OCI-LY7 (cell line): ENCODE measurements at regions not wholly inside any gene's neighbourhood (a gene's known extent, or its start where the extent isn't known, plus 50 kb on each side); places are given as distances from the start of the nearest gene placed in this dataset.

Source experiments
- BruUV-seq: library from RNA; stranded (reverse); fragments of 400-500 nt; replicated peaks from 2 replicates; lab custom pipeline; 2021; lab: Mats Ljungman, UMichigan
- CTCF ChIA-PET: fragments of 300-600 bp; sonication (Branson Sonifier 250); formaldehyde crosslinking; loops from one replicate; lab custom pipeline; 2022; ENCODE audit warnings: antibody characterized with exemption; ENCODE audit not compliant: unreplicated experiment; lab: Charles Lee
- POLR2A ChIA-PET: fragments of 300-600 bp; sonication (Branson Sonifier 250); formaldehyde crosslinking; loops from one replicate; lab custom pipeline; 2022; ENCODE audit warnings: antibody characterized with exemption; lab: Charles Lee
- DNase-seq: peaks from one replicate; pipeline ENCODE4 v3.0.0-alpha.2; 2015; ENCODE audit warnings: low spot score
- H2AFZ ChIP-seq: fragments of 200-600 bp; sonication (generic), shearing (Covaris generic); 2 replicates; pipeline ENCODE4 v1.6.1; 2014; ENCODE audit warnings: mild to moderate bottlenecking, antibody characterized with exemption, low read length, moderate library complexity
- H3K27ac ChIP-seq: fragments of 200-600 bp; sonication (generic); 2 replicates; pipeline ENCODE4 v1.5.1; 2014; ENCODE audit warnings: mixed run types, low read depth, mild to moderate bottlenecking, moderate library complexity, low read length, inconsistent platforms; ENCODE audit not compliant: poor library complexity, severe bottlenecking
- H3K36me3 ChIP-seq: fragments of 200-600 bp; sonication (generic); 2 replicates; pipeline ENCODE4 v1.6.1; 2014; ENCODE audit warnings: mild to moderate bottlenecking, antibody characterized with exemption, low read length, moderate library complexity, mixed read lengths; ENCODE audit not compliant: insufficient read depth
- H3K4me1 ChIP-seq: fragments of 200-600 bp; sonication (generic); 2 replicates; pipeline ENCODE4 v1.5.1; 2014; ENCODE audit warnings: mild to moderate bottlenecking, low read length; ENCODE audit not compliant: insufficient read depth, poor library complexity, severe bottlenecking
- H3K4me2 ChIP-seq: fragments of 200-600 bp; sonication (generic); 2 replicates; pipeline ENCODE4 v1.6.1; 2014; ENCODE audit warnings: mild to moderate bottlenecking, low read length
- H3K4me3 ChIP-seq: fragments of 200-600 bp; sonication (generic); 2 replicates; pipeline ENCODE4 v1.5.1; 2014; ENCODE audit warnings: mild to moderate bottlenecking, low read depth, low read length; ENCODE audit not compliant: poor library complexity, severe bottlenecking
- H3K79me2 ChIP-seq: fragments of 200-600 bp; sonication (generic); 2 replicates; pipeline ENCODE4 v1.6.1; 2016; ENCODE audit warnings: low read depth, mild to moderate bottlenecking, low read length, moderate library complexity, mixed read lengths; ENCODE audit not compliant: insufficient read depth
- H3K9me2 ChIP-seq: fragments of 200-600 bp; sonication (generic); 2 replicates; pipeline ENCODE4 v1.6.1; 2016; ENCODE audit warnings: mild to moderate bottlenecking, low read length, mixed read lengths; ENCODE audit not compliant: insufficient read depth
- H3K9me3 ChIP-seq: fragments of 200-600 bp; sonication (generic); 2 replicates; pipeline ENCODE4 v1.6.1; 2014; ENCODE audit warnings: mild to moderate bottlenecking, mixed run types, low read length, mixed read lengths
- H4K20me1 ChIP-seq: fragments of 200-600 bp; sonication (generic); 2 replicates; pipeline ENCODE4 v1.6.1; 2014; ENCODE audit warnings: mild to moderate bottlenecking, antibody characterized with exemption, low read length, moderate library complexity, mixed read lengths; ENCODE audit not compliant: insufficient read depth
- EZH2phosphoT487 ChIP-seq: fragments of 200-600 bp; sonication (generic); IDR thresholded peaks from 2 replicates; pipeline ENCODE4 v1.6.1; 2018; ENCODE audit warnings: low read depth, borderline replicate concordance, mild to moderate bottlenecking, mixed run types, antibody characterized with exemption, low read length, moderate library complexity, mixed read lengths
- intact Hi-C: fragments of 100-400 bp; cut with micrococcal nuclease; formaldehyde crosslinking; loops from one replicate; pipeline ENCODE4 v1.10.0; 2022; ENCODE audit not compliant: unreplicated experiment
- TF ChIP-seq, protein P1 (sequence below): fragments of 200-600 bp; sonication (generic); conservative IDR thresholded peaks from 2 replicates; pipeline ENCODE4 v1.5.1; 2014; ENCODE audit warnings: mild to moderate bottlenecking, antibody characterized with exemption, low read length, moderate library complexity, mixed read lengths

DNA sequence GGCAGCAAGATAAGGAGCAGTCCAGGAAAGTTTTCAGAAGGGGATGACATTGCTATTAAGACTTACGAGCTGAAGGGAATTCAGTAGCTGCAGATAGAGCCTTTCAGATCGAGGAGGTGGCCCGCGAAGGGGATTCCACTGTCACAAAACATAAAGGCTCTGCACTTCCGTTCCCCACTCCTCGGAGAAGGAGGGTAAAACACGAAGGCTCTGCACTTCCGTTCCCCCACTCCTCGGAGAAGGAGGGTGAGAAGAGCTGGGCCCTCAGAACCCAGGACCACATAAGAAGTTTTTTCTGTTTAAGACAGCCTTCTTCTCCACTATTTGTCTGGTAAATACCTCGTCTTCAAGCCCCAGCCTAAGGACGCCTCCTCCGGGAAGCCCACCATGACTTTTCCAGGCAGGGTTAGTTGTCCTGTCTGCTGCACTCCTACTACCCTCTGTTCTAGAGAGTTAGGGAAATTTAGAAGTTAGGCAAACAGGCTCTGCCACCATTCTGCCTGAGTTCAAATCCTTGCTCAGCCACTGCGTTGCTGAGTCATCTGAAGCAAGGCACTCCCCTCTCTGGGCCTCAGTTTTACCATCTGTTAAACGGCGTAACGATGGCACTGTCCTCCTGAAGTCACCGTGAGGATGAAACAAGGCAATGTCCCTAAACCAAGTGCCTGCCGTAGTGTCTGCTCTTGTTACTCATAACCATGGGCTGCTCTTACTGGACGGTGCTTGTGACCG, 134.1 kb upstream of the HES1 start:
- Histone ChIP-seq H3K4me1 (peaks cover 26% of the 10 kb centered on the region), H3K4me2 (no peak overlapping the region), H3K4me3 (no peak overlapping the region), H3K9me2 (no peaks in the 10 kb centered on the region), H3K79me2 (no peaks in the 10 kb centered on the region), H4K20me1 (no peaks in the 10 kb centered on the region), H3K27ac (no peak overlapping the region), H3K36me3 (no peaks in the 10 kb centered on the region), H2AFZ (no peak overlapping the region), H3K9me3 (no peaks in the 10 kb centered on the region)
- POLR2A ChIA-PET = no interaction called here
- CTCF ChIA-PET = no interaction called here
- TF ChIP-seq EZH2phosphoT487 = no peak
- TF ChIP-seq, protein P1, sequence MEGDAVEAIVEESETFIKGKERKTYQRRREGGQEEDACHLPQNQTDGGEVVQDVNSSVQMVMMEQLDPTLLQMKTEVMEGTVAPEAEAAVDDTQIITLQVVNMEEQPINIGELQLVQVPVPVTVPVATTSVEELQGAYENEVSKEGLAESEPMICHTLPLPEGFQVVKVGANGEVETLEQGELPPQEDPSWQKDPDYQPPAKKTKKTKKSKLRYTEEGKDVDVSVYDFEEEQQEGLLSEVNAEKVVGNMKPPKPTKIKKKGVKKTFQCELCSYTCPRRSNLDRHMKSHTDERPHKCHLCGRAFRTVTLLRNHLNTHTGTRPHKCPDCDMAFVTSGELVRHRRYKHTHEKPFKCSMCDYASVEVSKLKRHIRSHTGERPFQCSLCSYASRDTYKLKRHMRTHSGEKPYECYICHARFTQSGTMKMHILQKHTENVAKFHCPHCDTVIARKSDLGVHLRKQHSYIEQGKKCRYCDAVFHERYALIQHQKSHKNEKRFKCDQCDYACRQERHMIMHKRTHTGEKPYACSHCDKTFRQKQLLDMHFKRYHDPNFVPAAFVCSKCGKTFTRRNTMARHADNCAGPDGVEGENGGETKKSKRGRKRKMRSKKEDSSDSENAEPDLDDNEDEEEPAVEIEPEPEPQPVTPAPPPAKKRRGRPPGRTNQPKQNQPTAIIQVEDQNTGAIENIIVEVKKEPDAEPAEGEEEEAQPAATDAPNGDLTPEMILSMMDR = no peak
- no TSS peak for BruUV-seq
- intact Hi-C loops = no loop called here
- no peak for DNase-seq

DNA sequence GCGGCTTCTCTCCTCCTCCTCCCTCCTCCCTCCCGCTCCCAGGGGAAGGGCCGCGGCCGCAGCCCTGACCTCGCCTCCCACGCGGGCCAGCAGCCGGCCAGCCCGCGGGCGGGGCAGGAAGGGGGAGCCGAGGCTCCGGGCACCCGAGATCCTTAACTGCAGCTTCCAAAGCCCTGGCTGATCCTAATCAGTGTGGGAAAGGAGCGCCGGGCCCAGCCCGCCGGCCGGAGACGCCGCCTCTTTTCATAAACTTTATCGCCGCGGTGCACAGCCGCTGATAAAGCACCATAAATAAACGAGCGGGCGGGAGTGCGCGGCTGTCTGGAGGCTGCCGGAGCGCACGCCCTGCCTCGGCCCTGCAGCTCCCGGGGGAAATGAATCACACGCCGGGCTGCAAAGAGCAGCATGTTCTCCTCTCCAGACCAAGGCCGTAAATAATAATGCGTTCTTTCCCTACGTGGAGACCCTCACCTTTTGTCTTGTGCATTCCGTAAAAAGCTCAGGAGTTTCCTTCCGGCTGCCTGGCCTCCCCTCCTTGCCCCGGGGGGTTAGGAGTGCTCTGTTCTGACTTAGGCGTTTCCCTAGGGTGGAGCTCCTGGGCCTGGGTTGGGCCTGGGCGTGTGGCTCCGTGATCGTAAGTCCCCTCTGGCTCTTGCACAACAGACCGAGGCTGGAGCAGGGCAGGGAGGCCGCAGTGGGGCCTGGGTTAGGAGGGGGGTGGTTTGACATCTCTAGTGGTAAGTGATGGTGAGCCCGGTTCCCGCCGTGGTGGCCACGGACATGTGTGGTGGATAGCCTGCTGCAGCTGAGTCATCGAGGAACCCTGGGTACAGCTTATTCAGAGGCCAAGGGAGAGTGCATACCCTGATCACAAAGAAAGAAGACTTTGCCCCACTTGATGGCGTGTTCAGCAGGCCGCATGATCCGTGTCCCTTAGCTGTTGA, 132.6 kb upstream of the HES1 start:
- Histone ChIP-seq H3K27ac (no peak overlapping the region), H4K20me1 (no peaks in the 10 kb centered on the region), H3K36me3 (no peaks in the 10 kb centered on the region), H3K9me3 (no peaks in the 10 kb centered on the region), H3K4me1 (peaks cover 26% of the 10 kb centered on the region), H2AFZ (peak overlapping the region; percentile 86), H3K9me2 (no peaks in the 10 kb centered on the region), H3K4me3 (peak overlapping the region; percentile 20), H3K4me2 (peak overlapping the region; percentile 59), H3K79me2 (no peaks in the 10 kb centered on the region)
- no peak for TF ChIP-seq EZH2phosphoT487
- TF ChIP-seq, protein P1 = no peak
- intact Hi-C loops = no loop called here
- POLR2A ChIA-PET = interaction anchor here (0.7 to 1.6 kb wide), 2 partner anchors 56 to 101 kb away, joined by 3 to 6 read pairs; no protein-coding TSS in a partner anchor
- BruUV-seq = no TSS peak
- DNase-seq = peak; percentile 22
- CTCF ChIA-PET = interaction anchor here (0.6 kb wide), 1 partner anchor 16 kb away, joined by 3 read pairs; no protein-coding TSS in a partner anchor
